Uterus (tissue), 3 donors: ENCODE measurements at regions not wholly inside any gene's neighbourhood (a gene's known extent, or its start where the extent isn't known, plus 50 kb on each side); places are given as distances from the start of the nearest gene placed in this dataset.

Experiments
- DNase-seq, 2 donors: peaks; one replicate each; pipeline ENCODE4 v3.0.0-alpha.2; 2019 to 2020
- H3K27ac ChIP-seq, 2 donors: fragments of 200-600 bp; sonication (generic); 1 replicate in 1 of 2; 2 replicates in 1 of 2; pipeline ENCODE4 v1.5.1; 2016 to 2018
- H3K27me3 ChIP-seq, 2 donors: fragments of 200-600 bp; sonication (generic); one replicate each; pipeline ENCODE4 v1.5.1; 2018 to 2019; ENCODE audit warnings: control low read depth in 1 of 2
- H3K36me3 ChIP-seq, 2 donors: fragments of 200-600 bp; sonication (generic); one replicate each; pipeline ENCODE4 v1.5.1; 2019; ENCODE audit warnings: control low read depth in 1 of 2
- H3K4me1 ChIP-seq, 2 donors: fragments of 200-600 bp; sonication (generic); one replicate each; pipeline ENCODE4 v1.5.1; 2018 to 2019; ENCODE audit warnings: control low read depth in 1 of 2
- H3K4me3 ChIP-seq, 2 donors: fragments of 200-600 bp; sonication (generic); 1 replicate in 1 of 2; 2 replicates in 1 of 2; pipeline ENCODE4 v1.5.1; 2018 to 2019; ENCODE audit warnings: mild to moderate bottlenecking in 1 of 2
- H3K9me3 ChIP-seq, 2 donors: fragments of 200-600 bp; sonication (generic); one replicate each; pipeline ENCODE4 v1.5.1; 2019; ENCODE audit warnings: control low read depth in 1 of 2
- CTCF ChIP-seq, 4 experiments: fragments of 200-600 bp in 2 of 4; fragments of 450-650 bp in 2 of 4; sonication (generic) in 2 of 4; IDR thresholded peaks; one replicate each; pipeline ENCODE4 v1.5.1; 2016 to 2019; ENCODE audit warnings: antibody characterized with exemption in 4 of 4, mild to moderate bottlenecking in 2 of 4, moderate library complexity in 1 of 4
- POLR2A ChIP-seq, 2 donors: fragments of 450-650 bp; IDR thresholded peaks; one replicate each; pipeline ENCODE4 v1.6.1; 2016; ENCODE audit warnings: antibody characterized with exemption in 2 of 2, mild to moderate bottlenecking in 1 of 2, moderate library complexity in 1 of 2
- intact Hi-C: fragments of 100-400 bp; cut with DNase I; formaldehyde crosslinking; loops from one replicate; pipeline ENCODE4 v1.15.1; 2023; ENCODE audit warnings: low total_unique reads
- donor health status: DM: yes; HTN: yes; CAD: no.

GRCh38 chr2:14189929-14190328 lies 442.6 kb upstream of the LRATD1 start:
- TF ChIP-seq CTCF (IDR thresholded peaks at IDR 0.05), result no peak
- TF ChIP-seq POLR2A (IDR thresholded peaks at IDR 0.05), result no peak
- H3K4me1 ChIP-seq, result no peaks in the 10 kb centered on the region
- no peaks in the 10 kb centered on the region for H3K9me3 ChIP-seq
- H3K4me3 ChIP-seq, result no peak overlapping the region
- H3K36me3 ChIP-seq, result no peaks in the 10 kb centered on the region
- H3K27me3 ChIP-seq, result no peaks in the 10 kb centered on the region
- H3K27ac ChIP-seq, result no peak overlapping the region
- intact Hi-C loops, result no loop called here
- peak in 1 of 2 donors; percentile 24 for DNase-seq

GRCh38 chr2:14194233-14194632 lies 438.3 kb upstream of the LRATD1 start:
- H3K4me3 ChIP-seq, result no peak overlapping the region
- intact Hi-C loops, result no loop called here
- no peak for DNase-seq
- H3K36me3 ChIP-seq, result no peaks in the 10 kb centered on the region
- no peak overlapping the region for H3K27ac ChIP-seq
- TF ChIP-seq POLR2A (IDR thresholded peaks at IDR 0.05), result no peak
- TF ChIP-seq CTCF (IDR thresholded peaks at IDR 0.05), result no peak
- no peaks in the 10 kb centered on the region for H3K27me3 ChIP-seq
- no peaks in the 10 kb centered on the region for H3K9me3 ChIP-seq
- no peaks in the 10 kb centered on the region for H3K4me1 ChIP-seq

GRCh38 chr2:14197293-14197692 lies 435.2 kb upstream of the LRATD1 start:
- TF ChIP-seq CTCF (IDR thresholded peaks at IDR 0.05), result no peak
- TF ChIP-seq POLR2A (IDR thresholded peaks at IDR 0.05), result no peak
- Histone ChIP-seq H3K27me3 (no peaks in the 10 kb centered on the region), H3K9me3 (no peaks in the 10 kb centered on the region), H3K4me3 (no peak overlapping the region), H3K36me3 (no peaks in the 10 kb centered on the region), H3K27ac (no peak overlapping the region), H3K4me1 (no peaks in the 10 kb centered on the region)
- no peak for DNase-seq
- intact Hi-C loops, result no loop called here

GRCh38 chr2:14199040-14199439 lies 433.5 kb upstream of the LRATD1 start:
- no peaks in the 10 kb centered on the region for H3K36me3 ChIP-seq
- intact Hi-C loops, result no loop called here

GRCh38 chr2:14219306-14219705 lies 413.2 kb upstream of the LRATD1 start:
- Histone ChIP-seq H3K9me3 (no peaks in the 10 kb centered on the region), H3K4me1 (no peaks in the 10 kb centered on the region), H3K4me3 (no peak overlapping the region), H3K27me3 (no peaks in the 10 kb centered on the region), H3K27ac (no peak overlapping the region), H3K36me3 (no peaks in the 10 kb centered on the region)
- no peak for DNase-seq
- intact Hi-C loops, result no loop called here
- TF ChIP-seq POLR2A (IDR thresholded peaks at IDR 0.05) (no peak), CTCF (IDR thresholded peaks at IDR 0.05) (no peak)

More at GRCh38 chr2:14199040-14199439, 433.5 kb upstream of the LRATD1 start:
- no peak overlapping the region for H3K4me3 ChIP-seq
- TF ChIP-seq CTCF (IDR thresholded peaks at IDR 0.05) (no peak), POLR2A (IDR thresholded peaks at IDR 0.05) (no peak)
- no peaks in the 10 kb centered on the region for H3K4me1 ChIP-seq
- no peaks in the 10 kb centered on the region for H3K9me3 ChIP-seq
- H3K27ac ChIP-seq, result no peak overlapping the region
- H3K27me3 ChIP-seq, result no peaks in the 10 kb centered on the region
- no peak for DNase-seq
